ENCODE measurements at regions not wholly inside any gene's neighbourhood (a gene's known extent, or its start where the extent isn't known, plus 50 kb on each side); places are given as distances from the start of the nearest gene placed in this dataset.

DNA sequence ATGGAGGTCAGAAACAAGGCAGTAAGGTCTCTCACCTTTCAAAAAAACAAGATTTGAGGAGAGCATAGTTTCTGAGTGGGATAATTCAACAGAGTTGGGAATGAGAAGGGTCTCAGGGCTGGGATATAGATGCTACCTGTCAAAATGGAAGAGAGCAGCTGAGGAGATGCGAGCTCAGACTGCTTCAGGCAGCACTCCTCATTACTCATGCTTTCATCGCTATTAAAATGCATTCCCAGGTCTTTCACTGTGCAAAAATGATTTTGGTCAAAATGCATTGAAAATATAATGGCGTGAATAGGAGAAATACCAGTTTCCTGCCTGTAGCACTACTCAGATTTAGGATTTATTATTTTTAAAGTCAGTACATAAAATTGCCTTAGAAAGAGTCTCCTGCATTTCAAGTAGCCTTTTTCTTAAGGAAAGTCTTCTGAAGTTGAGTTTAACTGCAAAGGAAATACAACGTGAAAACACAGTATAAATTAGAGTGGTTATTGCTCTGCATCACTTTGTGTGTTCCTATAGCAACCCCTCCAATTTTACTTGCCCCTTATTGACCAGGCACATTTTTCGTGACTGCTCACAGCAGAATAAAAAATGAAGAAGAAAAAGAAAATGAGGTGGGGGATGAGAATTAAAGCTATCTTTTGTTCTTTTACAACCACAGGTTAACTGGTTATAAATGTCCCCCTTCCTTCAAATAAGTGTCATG lies 724.8 kb upstream of the SEMA6A start (continued):
- TF ChIP-seq, protein P1, sequence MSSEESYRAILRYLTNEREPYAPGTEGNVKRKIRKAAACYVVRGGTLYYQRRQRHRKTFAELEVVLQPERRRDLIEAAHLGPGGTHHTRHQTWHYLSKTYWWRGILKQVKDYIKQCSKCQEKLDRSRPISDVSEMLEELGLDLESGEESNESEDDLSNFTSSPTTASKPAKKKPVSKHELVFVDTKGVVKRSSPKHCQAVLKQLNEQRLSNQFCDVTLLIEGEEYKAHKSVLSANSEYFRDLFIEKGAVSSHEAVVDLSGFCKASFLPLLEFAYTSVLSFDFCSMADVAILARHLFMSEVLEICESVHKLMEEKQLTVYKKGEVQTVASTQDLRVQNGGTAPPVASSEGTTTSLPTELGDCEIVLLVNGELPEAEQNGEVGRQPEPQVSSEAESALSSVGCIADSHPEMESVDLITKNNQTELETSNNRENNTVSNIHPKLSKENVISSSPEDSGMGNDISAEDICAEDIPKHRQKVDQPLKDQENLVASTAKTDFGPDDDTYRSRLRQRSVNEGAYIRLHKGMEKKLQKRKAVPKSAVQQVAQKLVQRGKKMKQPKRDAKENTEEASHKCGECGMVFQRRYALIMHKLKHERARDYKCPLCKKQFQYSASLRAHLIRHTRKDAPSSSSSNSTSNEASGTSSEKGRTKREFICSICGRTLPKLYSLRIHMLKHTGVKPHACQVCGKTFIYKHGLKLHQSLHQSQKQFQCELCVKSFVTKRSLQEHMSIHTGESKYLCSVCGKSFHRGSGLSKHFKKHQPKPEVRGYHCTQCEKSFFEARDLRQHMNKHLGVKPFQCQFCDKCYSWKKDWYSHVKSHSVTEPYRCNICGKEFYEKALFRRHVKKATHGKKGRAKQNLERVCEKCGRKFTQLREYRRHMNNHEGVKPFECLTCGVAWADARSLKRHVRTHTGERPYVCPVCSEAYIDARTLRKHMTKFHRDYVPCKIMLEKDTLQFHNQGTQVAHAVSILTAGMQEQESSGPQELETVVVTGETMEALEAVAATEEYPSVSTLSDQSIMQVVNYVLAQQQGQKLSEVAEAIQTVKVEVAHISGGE (CRISPR knock-in tag; IDR thresholded peaks at IDR 0.05), result no peak
- TF ChIP-seq, protein P2, sequence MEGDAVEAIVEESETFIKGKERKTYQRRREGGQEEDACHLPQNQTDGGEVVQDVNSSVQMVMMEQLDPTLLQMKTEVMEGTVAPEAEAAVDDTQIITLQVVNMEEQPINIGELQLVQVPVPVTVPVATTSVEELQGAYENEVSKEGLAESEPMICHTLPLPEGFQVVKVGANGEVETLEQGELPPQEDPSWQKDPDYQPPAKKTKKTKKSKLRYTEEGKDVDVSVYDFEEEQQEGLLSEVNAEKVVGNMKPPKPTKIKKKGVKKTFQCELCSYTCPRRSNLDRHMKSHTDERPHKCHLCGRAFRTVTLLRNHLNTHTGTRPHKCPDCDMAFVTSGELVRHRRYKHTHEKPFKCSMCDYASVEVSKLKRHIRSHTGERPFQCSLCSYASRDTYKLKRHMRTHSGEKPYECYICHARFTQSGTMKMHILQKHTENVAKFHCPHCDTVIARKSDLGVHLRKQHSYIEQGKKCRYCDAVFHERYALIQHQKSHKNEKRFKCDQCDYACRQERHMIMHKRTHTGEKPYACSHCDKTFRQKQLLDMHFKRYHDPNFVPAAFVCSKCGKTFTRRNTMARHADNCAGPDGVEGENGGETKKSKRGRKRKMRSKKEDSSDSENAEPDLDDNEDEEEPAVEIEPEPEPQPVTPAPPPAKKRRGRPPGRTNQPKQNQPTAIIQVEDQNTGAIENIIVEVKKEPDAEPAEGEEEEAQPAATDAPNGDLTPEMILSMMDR (IDR thresholded peaks at IDR 0.05 in 2 of 3, conservative IDR thresholded peaks at IDR 0.05 in 1 of 3; ENCODE audit: control insufficient read depth in 2 of 3, extremely low read depth in 1 of 3, insufficient read depth in 1 of 3, low read depth in 3 of 3, low read length in 3 of 3), result no peak
- TF ChIP-seq TARDBP (IDR thresholded peaks at IDR 0.05; ENCODE audit: borderline replicate concordance), result no peak

DNA sequence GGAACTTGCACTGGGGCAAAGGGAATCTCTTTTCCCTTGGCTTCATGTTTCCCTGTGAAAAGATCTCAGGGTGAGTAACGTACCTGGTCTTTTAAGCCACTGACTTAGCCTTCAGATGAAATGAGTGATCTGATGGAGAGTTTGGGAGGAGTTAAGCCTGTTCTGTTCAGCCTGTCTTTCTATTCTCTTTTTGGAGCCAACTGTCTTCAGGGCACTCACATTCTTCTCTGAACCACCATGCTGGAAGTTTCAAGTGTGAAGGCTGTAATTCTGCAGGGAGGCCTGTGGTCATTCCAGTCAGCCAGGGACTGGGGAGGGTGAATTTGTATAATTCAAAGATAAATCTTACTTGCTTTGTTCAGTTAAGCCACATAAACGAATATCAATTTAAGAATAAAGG lies 722.2 kb upstream of the SEMA6A start:
- H4K20me1 ChIP-seq (ENCODE audit: control insufficient read depth, insufficient read depth), result no peaks in the 10 kb centered on the region
- no peaks in the 10 kb centered on the region for H3K27me3 ChIP-seq (replicated peaks in 1 of 2; ENCODE audit: control insufficient read depth in 2 of 2, insufficient read depth in 2 of 2, low read length in 1 of 2)
- no peaks in the 10 kb centered on the region for H3K9me3 ChIP-seq (replicated peaks; ENCODE audit: control insufficient read depth, insufficient read depth, low read length)
- WGBS (ENCODE audit: insufficient coverage, insufficient replicate concordance, low lambda C conversion rate, missing lambda C conversion rate), result 5% methylated on average over 2 of the region's 2 CpGs
- no peak for DNase-seq (ENCODE audit: low read depth, low spot score)
- no peak for ATAC-seq
- in situ Hi-C loops (cut with MboI) (no loop called here), intact Hi-C loops (cut with micrococcal nuclease; ENCODE audit: unreplicated experiment) (no loop called here)
- no peak overlapping the region for H3K4me3 ChIP-seq
- ChIA-PET RAD21 (ENCODE audit: unreplicated experiment) (no interaction called here), CTCF (no interaction called here), POLR2A (interaction anchor here (0.5 kb wide), 1 partner anchor 607 kb away, joined by 4 read pairs; no protein-coding TSS in a partner anchor), SMC1A (ENCODE audit: uncharacterized antibody, unreplicated experiment) (no interaction called here)
- no peak overlapping the region for H3K4me2 ChIP-seq (ENCODE audit: control insufficient read depth, insufficient read depth)
- no TSS peak for BruUV-seq (replicated peaks)
- no peak for FAIRE-seq
- H3K79me2 ChIP-seq (ENCODE audit: control insufficient read depth, insufficient read depth, low read length), result no peaks in the 10 kb centered on the region
- H3K4me1 ChIP-seq (ENCODE audit: control insufficient read depth, insufficient read depth, low read length), result no peaks in the 10 kb centered on the region
- H3K27ac ChIP-seq (ENCODE audit: control insufficient read depth, insufficient read depth), result no peak overlapping the region
- H2AFZ ChIP-seq (ENCODE audit: control insufficient read depth, low read depth, low read length), result no peak overlapping the region
- H3K36me3 ChIP-seq (ENCODE audit: control insufficient read depth in 2 of 2, insufficient read depth in 2 of 2, low read length in 1 of 2), result no peaks in the 10 kb centered on the region
- H3K9ac ChIP-seq (ENCODE audit: control insufficient read depth, insufficient read depth, low read length), result no peak overlapping the region
- TF ChIP-seq, protein P3, sequence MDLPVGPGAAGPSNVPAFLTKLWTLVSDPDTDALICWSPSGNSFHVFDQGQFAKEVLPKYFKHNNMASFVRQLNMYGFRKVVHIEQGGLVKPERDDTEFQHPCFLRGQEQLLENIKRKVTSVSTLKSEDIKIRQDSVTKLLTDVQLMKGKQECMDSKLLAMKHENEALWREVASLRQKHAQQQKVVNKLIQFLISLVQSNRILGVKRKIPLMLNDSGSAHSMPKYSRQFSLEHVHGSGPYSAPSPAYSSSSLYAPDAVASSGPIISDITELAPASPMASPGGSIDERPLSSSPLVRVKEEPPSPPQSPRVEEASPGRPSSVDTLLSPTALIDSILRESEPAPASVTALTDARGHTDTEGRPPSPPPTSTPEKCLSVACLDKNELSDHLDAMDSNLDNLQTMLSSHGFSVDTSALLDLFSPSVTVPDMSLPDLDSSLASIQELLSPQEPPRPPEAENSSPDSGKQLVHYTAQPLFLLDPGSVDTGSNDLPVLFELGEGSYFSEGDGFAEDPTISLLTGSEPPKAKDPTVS (IDR thresholded peaks at IDR 0.05; ENCODE audit: low read depth, low read length), result no peak
- TF ChIP-seq CBFB (IDR thresholded peaks at IDR 0.05; ENCODE audit: low read depth) (no peak), ATF7 (IDR thresholded peaks at IDR 0.05; ENCODE audit: low read depth) (no peak), SREBF1 (IDR thresholded peaks at IDR 0.05; ENCODE audit: low read length) (no peak), TARDBP (IDR thresholded peaks at IDR 0.05; ENCODE audit: borderline replicate concordance) (no peak), POLR2AphosphoS5 (IDR thresholded peaks at IDR 0.05; ENCODE audit: low read length) (no peak)
- TF ChIP-seq, protein P4, sequence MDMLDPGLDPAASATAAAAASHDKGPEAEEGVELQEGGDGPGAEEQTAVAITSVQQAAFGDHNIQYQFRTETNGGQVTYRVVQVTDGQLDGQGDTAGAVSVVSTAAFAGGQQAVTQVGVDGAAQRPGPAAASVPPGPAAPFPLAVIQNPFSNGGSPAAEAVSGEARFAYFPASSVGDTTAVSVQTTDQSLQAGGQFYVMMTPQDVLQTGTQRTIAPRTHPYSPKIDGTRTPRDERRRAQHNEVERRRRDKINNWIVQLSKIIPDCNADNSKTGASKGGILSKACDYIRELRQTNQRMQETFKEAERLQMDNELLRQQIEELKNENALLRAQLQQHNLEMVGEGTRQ (IDR thresholded peaks at IDR 0.05; ENCODE audit: borderline replicate concordance, low read depth, low read length), result no peak
- TF ChIP-seq, protein P5, sequence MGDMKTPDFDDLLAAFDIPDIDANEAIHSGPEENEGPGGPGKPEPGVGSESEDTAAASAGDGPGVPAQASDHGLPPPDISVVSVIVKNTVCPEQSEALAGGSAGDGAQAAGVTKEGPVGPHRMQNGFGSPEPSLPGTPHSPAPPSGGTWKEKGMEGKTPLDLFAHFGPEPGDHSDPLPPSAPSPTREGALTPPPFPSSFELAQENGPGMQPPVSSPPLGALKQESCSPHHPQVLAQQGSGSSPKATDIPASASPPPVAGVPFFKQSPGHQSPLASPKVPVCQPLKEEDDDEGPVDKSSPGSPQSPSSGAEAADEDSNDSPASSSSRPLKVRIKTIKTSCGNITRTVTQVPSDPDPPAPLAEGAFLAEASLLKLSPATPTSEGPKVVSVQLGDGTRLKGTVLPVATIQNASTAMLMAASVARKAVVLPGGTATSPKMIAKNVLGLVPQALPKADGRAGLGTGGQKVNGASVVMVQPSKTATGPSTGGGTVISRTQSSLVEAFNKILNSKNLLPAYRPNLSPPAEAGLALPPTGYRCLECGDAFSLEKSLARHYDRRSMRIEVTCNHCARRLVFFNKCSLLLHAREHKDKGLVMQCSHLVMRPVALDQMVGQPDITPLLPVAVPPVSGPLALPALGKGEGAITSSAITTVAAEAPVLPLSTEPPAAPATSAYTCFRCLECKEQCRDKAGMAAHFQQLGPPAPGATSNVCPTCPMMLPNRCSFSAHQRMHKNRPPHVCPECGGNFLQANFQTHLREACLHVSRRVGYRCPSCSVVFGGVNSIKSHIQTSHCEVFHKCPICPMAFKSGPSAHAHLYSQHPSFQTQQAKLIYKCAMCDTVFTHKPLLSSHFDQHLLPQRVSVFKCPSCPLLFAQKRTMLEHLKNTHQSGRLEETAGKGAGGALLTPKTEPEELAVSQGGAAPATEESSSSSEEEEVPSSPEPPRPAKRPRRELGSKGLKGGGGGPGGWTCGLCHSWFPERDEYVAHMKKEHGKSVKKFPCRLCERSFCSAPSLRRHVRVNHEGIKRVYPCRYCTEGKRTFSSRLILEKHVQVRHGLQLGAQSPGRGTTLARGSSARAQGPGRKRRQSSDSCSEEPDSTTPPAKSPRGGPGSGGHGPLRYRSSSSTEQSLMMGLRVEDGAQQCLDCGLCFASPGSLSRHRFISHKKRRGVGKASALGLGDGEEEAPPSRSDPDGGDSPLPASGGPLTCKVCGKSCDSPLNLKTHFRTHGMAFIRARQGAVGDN (IDR thresholded peaks at IDR 0.05), result no peak

Measured in GM12878 (cell line).